ENCODE measurements at regions not wholly inside any gene's neighbourhood (a gene's known extent, or its start where the extent isn't known, plus 50 kb on each side); places are given as distances from the start of the nearest gene placed in this dataset.

- TF ChIP-seq CTCF (IDR thresholded peaks at IDR 0.05; ENCODE audit: poor library complexity): no peak
- TF ChIP-seq EZH2 (IDR thresholded peaks at IDR 0.05; ENCODE audit: borderline replicate concordance): no peak
- TF ChIP-seq EZH2phosphoT487 (IDR thresholded peaks at IDR 0.05; ENCODE audit: low read depth, severe bottlenecking, unreplicated experiment): no peak
Observed at GRCh38 chr4:130127297-130127696, 1031.3 kb downstream of the C4orf33 start.

Data from hepatocyte (in vitro differentiated cells).